HuH-7 (cell line): ENCODE measurements at regions not wholly inside any gene's neighbourhood (a gene's known extent, or its start where the extent isn't known, plus 50 kb on each side); places are given as distances from the start of the nearest gene placed in this dataset.
"Not testable (repeated sequence)": the region's sequence is repeated elsewhere in the genome, so short reads cannot be mapped to it uniquely, and the experiment has no call there.

Experiments
- DNase-seq: peaks from one replicate; pipeline ENCODE4 v3.0.0; 2011; ENCODE audit warnings: low spot score

- no peak for DNase-seq
Measured at GRCh38 chr12:9367828-9368227, 159.6 kb upstream of the PZP start.

- DNase-seq: no peak
Measured at GRCh38 chr12:9367201-9367600, 159.0 kb upstream of the PZP start.

DNA sequence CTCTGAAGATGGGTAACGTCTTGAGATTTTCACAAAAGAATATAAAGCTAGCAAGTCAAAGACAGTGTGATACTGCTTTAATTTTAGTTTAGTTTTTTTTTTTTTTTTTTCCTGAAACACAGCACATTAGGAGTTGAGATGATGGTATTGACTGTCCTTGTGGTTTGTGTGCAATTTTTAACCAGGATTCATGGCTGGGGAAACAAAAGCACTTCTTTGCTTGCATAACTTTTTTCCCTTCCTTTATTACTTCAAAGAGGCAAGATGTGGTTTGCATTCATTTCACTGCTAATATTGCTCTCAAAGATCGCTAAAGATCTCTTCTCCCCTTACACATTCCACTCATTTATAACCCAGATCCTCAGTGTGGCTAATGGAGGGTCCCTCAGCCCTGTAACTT is 157.1 kb upstream of the PZP start:
- DNase-seq: no peak

DNA sequence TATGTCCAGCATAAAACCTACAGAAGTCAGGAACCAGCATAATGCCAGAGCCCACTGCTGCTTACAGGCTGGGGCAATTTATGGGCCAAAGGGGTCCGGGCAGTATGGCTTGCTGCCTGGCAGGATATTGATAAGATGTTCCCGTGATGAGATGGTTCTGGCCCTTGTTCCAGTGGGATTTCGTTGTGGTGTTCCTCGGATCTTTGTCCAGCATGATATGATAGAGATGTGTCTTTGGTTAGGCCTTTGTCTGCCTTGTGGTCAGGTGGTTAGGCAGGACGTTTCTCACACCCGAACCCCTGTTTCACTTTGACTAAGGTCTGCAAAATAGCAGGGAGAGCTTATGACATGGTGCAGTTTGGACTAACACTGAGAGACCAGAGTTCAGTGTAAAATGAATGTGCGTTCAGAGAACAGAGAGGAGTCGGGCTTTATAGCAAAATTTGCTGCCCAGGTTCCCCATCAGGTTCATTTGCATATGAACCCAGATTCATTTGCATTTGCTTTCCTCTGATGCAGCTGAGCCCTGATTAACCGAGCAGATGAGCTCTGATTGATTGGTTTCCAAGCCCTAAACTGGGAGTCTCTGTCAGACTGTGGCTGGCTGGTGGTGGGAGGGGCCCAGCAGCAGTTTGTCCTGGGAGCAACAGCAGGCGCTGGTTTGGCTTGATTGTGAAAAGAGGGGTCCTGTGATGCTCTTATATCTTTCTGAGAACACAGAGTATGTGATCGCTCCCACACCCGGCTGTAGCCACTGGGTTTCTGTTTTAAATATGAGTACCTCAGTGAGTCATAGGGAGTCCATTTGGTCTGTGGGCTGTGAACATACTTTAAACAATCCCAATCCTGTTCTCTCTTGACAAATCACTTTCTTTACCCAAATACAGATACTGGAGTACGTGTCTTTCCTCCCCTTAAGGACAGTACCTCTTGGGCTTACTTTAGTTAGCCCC is 156.3 kb upstream of the PZP start:
- DNase-seq: no peak

GRCh38 chr12:9363145-9363544 is 154.9 kb upstream of the PZP start:
- no peak for DNase-seq

- no peak for DNase-seq
Measured at GRCh38 chr12:9361879-9362326, 153.7 kb upstream of the PZP start.

DNA sequence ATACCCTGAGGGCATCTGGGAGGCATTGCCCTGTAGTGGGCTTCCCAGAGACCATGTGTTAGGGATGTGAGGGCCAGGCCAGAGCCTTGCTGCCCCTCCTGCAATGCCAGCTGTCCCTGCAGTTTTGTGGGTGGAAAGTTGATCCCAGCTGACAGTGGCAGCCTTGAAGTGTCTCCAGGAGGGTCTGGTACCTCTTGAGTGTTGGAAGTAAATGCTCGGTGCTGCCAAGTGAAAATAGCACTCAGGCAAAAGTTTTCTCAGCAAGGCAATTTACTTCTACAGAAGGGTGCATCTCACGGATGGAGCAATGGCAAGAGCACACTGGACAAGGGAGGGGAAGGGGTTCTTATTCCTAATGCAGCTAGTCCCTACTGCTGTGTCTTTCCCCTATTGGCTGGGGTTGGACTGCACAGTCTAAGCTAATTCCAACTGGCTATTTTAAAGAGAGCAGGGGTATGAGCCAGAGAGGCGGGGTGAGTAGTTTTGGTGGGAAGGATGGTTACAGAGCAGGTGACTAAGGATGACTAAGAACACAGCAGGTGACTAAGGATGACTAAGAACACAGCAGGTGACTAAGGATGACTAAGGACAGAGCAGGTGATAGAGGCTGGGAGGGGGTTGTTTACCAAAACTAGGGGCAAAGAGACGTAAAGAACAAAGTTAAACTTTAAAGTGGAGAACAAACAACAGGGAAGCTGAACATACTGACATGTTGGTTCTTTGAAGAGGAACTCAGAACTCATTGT is 146.0 kb upstream of the PZP start:
- not testable (repeated sequence) for DNase-seq

GRCh38 chr12:9351136-9351535 is 142.9 kb upstream of the PZP start:
- no peak for DNase-seq

GRCh38 chr12:9349888-9350885 is 142.0 kb upstream of the PZP start:
- DNase-seq: no peak

- DNase-seq: no peak
Measured at GRCh38 chr12:9348906-9349518, 140.8 kb upstream of the PZP start.

DNA sequence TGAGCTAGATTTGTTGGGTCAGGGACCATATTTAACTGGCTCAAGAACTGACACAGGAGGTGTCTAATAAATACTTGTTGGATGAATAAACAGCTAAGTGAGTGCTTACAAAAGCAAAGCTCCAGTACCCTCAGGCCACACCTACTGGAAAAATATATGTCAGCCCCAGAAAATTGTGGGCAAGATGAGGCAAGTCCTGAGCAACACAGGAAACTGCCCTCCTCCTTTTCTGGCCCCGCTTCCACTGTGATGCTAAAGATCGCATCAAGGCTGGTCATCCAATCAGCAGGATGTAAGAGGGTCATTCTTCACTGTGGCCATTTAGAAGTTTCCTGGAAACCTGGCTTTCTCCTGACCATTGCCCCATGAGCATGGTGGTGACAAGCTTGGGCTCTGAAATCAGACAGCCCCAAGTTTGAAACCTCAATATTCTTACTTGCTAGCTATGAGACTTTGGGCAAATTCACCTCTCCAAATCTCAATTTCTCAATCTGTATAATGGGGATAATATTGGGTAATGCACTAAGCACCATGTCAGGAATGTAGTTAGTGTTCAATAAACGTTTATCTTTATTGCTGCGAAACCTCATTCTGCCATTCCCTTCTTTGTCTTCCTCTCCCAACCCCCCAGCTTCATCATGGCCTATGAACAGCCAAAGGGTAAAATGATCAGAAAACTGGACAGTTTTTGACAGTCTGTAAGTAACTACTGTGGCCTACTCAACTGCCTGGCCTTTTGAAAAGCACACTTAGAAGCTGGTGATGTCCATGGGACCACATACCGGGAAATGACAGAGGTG is 139.3 kb upstream of the PZP start:
- no peak for DNase-seq

GRCh38 chr12:9346866-9347327 is 138.7 kb upstream of the PZP start:
- DNase-seq: no peak

- no peak for DNase-seq
Measured at GRCh38 chr12:9345171-9345570, 137.0 kb upstream of the PZP start.

- DNase-seq: no peak
Measured at GRCh38 chr12:9344541-9344940, 136.3 kb upstream of the PZP start.

DNA sequence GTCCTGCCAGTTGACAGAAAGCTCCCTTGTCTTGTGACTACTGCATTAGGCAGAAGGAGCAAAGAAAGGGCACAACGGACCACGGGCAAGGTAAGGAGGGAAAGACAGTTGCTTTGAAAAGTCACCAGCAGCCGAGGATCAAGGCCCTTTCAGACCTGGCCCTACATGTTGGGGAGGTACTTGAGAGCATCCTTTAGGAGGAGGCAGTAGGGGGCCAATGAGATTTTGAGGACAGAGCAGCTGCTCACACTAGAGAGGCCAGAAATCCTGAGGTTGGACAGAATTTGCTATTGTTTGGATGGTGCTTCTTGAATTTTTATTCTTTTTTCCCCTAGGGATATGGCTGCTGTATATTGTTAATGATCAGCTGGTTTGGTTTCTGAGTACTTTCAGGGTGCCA is 135.5 kb upstream of the PZP start:
- DNase-seq: no peak

DNA sequence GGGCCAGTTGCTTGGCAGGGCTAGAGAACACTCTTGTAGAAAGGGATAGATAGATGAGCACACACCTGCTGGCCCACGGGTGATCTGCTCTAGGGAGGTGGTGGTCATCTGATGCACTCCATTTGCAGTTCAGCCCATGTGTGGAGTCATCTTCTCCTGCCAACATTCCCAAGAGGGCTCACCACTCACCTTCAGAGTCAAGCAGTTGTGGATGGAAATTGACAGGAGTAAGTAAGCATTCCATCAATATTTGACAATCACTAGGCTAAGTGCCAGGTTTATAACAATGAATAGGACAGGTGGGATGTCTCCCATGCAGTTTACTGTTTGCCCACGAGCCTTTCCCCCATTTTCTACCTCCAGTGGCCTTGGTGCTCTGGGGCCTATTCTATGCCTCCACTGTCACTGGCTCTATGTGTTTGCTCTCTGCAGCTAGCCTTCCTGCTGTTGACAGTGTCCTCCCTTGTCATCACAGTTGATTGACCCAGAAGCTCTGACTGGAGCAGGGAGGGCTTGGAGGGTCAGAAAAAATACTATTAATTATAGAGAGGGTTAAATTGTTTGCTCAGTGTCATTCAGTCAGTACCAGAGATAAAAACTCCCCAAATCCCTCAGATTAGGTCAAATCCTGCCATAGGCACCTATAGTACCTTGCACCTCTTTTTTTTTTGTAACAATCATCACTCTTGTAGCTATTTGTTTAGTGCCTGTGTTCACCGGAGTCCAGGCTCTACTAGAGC is 134.6 kb upstream of the PZP start:
- no peak for DNase-seq

GRCh38 chr12:9341260-9341585 is 133.0 kb upstream of the PZP start:
- no peak for DNase-seq

DNA sequence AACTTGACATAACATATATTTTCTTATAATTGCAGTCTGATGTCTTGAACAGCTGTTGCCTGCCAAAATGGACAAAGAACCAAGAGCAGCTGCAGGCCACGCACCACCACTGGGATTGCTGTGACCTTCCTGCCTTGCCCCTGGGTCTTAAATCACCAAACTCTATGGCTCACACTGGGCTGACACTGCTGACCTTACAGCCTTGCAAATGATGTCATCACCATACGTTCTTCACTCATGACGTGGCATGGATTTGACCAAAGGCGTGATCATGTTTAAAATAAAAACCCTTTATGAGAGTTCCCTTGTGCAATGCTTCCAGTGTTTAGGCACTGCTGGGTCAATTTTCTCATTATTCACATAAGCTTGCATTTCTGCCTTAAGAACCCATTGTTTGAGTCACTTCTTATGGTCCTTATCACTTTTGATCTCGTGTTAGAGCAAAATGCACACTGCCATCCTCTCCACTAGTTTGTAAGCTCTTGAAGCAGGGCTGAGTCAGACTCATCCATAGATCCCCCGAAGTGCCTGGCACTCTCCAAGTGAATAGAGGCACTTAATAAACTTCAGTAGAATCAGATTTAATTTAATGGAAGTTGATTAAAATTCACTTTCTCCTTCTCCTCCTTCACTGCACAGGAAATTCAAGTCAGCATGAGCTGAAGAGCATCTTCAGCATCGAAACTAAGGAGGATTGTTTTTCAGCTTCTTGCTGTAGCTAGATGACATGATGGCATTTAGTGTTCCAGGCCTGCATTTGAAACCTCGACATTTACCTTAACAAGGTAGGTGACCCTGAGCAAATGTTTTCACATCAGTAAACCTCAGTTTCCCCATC is 132.4 kb upstream of the PZP start:
- no peak for DNase-seq

DNA sequence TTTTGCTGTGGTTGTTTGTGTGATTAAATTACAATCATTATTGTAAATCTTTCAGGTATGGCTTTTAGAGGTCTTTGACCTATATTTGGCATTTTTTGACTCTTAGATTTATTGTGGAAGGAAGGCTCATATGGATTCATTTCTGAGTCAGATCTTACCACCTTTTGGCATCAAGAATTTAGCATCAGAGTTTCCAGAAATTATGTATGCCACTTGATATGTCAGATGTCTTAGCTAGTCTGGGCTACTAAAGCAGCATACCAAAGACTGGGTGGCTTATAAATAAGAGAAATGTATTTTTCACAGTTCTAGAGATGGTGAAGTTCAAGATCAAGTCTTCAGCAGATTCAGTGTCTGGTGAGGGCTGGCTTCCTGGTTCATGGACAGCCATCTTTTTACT is 129.5 kb upstream of the PZP start:
- no peak for DNase-seq
